Calu3 (cell line): ENCODE measurements at regions not wholly inside any gene's neighbourhood (a gene's known extent, or its start where the extent isn't known, plus 50 kb on each side); places are given as distances from the start of the nearest gene placed in this dataset.
A peak's percentile ranks its signal among the peaks of the same experiment; 100 is the strongest.

Source experiments
- BruUV-seq: library from RNA; stranded (reverse); fragments of 400-500 nt; replicated peaks from 2 replicates; lab custom pipeline; 2021; lab: Mats Ljungman, UMichigan
- CTCF ChIA-PET: fragments of 300-600 bp; sonication (Branson Sonifier 250); formaldehyde crosslinking; loops from one replicate; lab custom pipeline; 2022; ENCODE audit warnings: antibody characterized with exemption; lab: Charles Lee
- DNase-seq: peaks from one replicate; pipeline ENCODE4 v3.0.0; 2022
- H3K27ac Mint-ChIP-seq: one replicate; pipeline ENCODE4 v1.8.0; 2022; ENCODE audit warnings: mixed read lengths; ENCODE audit not compliant: unreplicated experiment
- H3K27me3 Mint-ChIP-seq: one replicate; pipeline ENCODE4 v1.8.0; 2022; ENCODE audit warnings: mixed read lengths; ENCODE audit not compliant: unreplicated experiment
- H3K36me3 Mint-ChIP-seq: one replicate; pipeline ENCODE4 v1.8.0; 2022; ENCODE audit warnings: mild to moderate bottlenecking, moderate library complexity, mixed read lengths; ENCODE audit not compliant: insufficient read depth, unreplicated experiment
- H3K4me1 Mint-ChIP-seq: one replicate; pipeline ENCODE4 v1.8.0; 2022; ENCODE audit warnings: mild to moderate bottlenecking, low read depth, mixed read lengths; ENCODE audit not compliant: unreplicated experiment
- H3K4me3 Mint-ChIP-seq: one replicate; pipeline ENCODE4 v1.8.0; 2022; ENCODE audit warnings: mild to moderate bottlenecking, low read depth, moderate library complexity, mixed read lengths; ENCODE audit not compliant: unreplicated experiment
- H3K9me3 Mint-ChIP-seq: one replicate; pipeline ENCODE4 v1.8.0; 2022; ENCODE audit warnings: low read depth, mixed read lengths; ENCODE audit not compliant: unreplicated experiment
- intact Hi-C: fragments of 100-400 bp; cut with micrococcal nuclease; formaldehyde crosslinking; loops from one replicate; pipeline ENCODE4 v1.10.0; 2022; ENCODE audit not compliant: unreplicated experiment
- TF ChIP-seq, protein P1 (sequence below): fragments of 200-600 bp; IDR thresholded peaks from one replicate; pipeline ENCODE4 v1.8.0; 2022; ENCODE audit warnings: antibody characterized with exemption; ENCODE audit not compliant: unreplicated experiment

DNA sequence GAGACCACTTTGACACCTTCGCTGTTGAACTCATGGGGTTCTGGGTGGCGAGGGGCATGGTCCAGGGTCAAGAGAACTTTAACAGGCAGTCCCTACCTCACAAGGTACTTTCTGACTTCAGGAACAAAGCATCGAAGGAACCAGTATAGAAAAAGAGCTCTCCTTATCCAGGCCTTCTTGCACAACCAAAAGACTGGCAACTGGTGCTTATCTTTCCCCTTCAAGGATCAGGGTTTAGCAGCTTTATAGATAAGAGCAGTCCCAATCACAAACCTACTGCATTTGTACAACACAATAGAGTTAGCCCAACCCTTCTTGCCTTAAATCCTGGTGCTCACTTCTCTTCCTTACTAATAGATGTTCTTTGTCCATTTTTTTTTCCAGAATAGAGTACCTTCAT, 116.3 kb downstream of the SNX5 start:
- H3K36me3 Mint-ChIP-seq, result peaks cover 10% of the 10 kb centered on the region
- no TSS peak for BruUV-seq
- no peak overlapping the region for H3K27ac Mint-ChIP-seq
- H3K4me3 Mint-ChIP-seq, result no peak overlapping the region
- H3K9me3 Mint-ChIP-seq, result no peaks in the 10 kb centered on the region
- no peaks in the 10 kb centered on the region for H3K27me3 Mint-ChIP-seq
- intact Hi-C loops, result no loop called here
- peaks cover 9% of the 10 kb centered on the region for H3K4me1 Mint-ChIP-seq
- TF ChIP-seq, protein P1, sequence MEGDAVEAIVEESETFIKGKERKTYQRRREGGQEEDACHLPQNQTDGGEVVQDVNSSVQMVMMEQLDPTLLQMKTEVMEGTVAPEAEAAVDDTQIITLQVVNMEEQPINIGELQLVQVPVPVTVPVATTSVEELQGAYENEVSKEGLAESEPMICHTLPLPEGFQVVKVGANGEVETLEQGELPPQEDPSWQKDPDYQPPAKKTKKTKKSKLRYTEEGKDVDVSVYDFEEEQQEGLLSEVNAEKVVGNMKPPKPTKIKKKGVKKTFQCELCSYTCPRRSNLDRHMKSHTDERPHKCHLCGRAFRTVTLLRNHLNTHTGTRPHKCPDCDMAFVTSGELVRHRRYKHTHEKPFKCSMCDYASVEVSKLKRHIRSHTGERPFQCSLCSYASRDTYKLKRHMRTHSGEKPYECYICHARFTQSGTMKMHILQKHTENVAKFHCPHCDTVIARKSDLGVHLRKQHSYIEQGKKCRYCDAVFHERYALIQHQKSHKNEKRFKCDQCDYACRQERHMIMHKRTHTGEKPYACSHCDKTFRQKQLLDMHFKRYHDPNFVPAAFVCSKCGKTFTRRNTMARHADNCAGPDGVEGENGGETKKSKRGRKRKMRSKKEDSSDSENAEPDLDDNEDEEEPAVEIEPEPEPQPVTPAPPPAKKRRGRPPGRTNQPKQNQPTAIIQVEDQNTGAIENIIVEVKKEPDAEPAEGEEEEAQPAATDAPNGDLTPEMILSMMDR, result no peak
- no peak for DNase-seq
- CTCF ChIA-PET, result no interaction called here

DNA sequence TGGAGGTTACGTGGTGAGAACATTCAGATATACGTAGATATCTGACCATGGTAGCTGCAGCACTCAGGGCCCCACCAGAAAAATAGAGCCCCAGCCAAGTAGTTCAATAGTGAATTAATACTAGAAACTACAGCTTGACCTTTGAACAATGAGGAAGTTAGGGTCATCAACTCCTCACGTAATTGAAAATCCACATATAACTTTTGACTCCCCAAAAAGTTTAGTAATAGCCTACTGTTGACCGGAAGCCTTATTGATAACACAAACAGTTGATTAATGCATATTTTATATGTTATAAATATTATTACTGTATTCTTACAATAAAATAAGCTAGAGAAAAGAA, 117.9 kb downstream of the SNX5 start:
- no peak for DNase-seq
- H3K9me3 Mint-ChIP-seq, result no peaks in the 10 kb centered on the region
- H3K27ac Mint-ChIP-seq, result no peak overlapping the region
- CTCF ChIA-PET, result no interaction called here
- H3K4me3 Mint-ChIP-seq, result no peak overlapping the region
- peaks cover 9% of the 10 kb centered on the region for H3K4me1 Mint-ChIP-seq
- peaks cover 10% of the 10 kb centered on the region for H3K36me3 Mint-ChIP-seq
- BruUV-seq, result no TSS peak
- intact Hi-C loops, result no loop called here
- no peaks in the 10 kb centered on the region for H3K27me3 Mint-ChIP-seq
- TF ChIP-seq, protein P1, result no peak

DNA sequence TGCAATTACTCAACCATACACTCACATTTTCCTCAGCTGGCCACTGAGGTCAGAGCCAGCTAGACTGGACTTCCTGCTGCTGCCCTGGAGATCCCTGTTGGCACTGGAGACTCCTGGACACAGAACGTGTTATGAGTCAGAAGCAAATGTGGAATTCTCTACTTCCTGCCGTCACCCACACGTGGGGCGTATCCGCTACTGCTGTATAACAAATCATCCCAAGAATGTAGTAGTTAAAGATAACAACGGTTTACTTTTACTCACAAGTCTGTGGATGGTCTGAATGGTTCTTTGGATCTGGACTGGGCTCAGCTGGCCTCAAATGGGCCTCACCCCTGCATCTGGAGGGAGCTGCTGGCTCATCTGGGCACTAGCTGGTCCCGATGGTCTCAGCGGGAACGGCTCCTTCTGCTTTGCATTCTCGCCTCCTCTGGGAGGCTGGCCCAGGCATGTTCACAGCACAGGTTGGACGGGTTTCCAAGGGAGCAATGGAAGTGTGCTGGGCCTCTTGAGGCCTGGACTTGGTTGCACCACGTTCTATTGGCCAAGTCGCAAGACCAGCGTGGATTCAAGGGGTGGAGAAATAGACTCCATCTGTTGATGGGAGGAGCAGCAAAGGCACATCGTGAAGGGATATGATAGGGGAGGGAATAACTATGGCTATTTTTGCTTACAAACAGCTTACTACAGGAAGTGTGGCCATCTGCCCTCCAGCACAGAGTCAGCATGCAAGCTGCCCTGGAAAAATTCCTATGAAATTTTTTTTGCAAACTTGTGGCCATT, 118.5 kb downstream of the SNX5 start:
- TF ChIP-seq, protein P1, result no peak
- Mint-ChIP-seq H3K4me1 (peaks cover 11% of the 10 kb centered on the region), H3K27ac (peak overlapping the region; percentile 63), H3K27me3 (no peaks in the 10 kb centered on the region), H3K36me3 (peaks cover 10% of the 10 kb centered on the region), H3K4me3 (no peak overlapping the region), H3K9me3 (no peaks in the 10 kb centered on the region)
- DNase-seq, result peak; percentile 55
- CTCF ChIA-PET, result interaction anchor here (1.5 kb wide), 1 partner anchor 24 kb away, joined by 3 read pairs; no protein-coding TSS in a partner anchor
- no TSS peak for BruUV-seq
- intact Hi-C loops, result no loop called here

DNA sequence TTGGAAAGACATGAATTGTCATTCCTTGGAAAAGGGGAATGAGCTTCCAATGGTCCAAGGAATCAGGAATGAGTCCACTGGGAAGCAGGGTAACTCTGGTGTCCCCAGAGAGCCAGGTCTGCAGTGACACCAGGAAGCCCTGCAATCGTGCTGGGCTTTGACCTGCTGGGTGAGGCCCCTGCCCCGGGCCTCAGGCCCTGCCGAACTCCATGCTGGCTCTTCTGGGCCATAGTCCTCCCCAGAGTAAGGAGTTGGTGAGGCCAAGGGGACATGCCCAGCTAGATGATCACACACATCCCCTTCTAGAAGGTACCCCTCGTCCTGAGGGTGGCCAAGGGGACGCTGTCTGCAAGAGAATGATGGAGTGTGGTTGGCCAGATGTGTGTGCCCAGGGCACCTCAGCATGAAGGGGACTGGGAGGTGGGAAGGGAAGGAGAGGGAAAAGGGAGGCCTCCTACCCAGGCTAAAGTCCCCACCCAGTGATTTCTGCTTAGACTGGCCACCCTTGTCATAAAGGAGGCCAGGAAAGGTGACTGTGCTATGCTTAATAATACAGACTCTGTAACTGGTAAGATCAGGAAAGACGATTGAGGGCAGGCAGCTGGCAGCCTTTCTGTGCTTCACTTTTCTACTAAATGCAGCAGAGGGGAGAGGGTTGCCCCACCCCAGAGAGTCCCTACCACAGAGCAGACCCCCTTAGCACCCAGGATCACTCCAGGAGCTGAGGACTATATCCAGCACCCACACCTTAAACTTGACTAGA, 119.3 kb downstream of the SNX5 start:
- TF ChIP-seq, protein P1, result no peak
- intact Hi-C loops, result no loop called here
- peaks cover 8% of the 10 kb centered on the region for H3K36me3 Mint-ChIP-seq
- peaks cover 3% of the 10 kb centered on the region for H3K9me3 Mint-ChIP-seq
- no peaks in the 10 kb centered on the region for H3K27me3 Mint-ChIP-seq
- DNase-seq, result no peak
- CTCF ChIA-PET, result interaction anchor here (1.5 kb wide), 1 partner anchor 25 kb away, joined by 3 read pairs; no protein-coding TSS in a partner anchor
- peak overlapping the region; percentile 63 for H3K27ac Mint-ChIP-seq
- BruUV-seq, result no TSS peak
- no peak overlapping the region for H3K4me3 Mint-ChIP-seq
- peaks cover 16% of the 10 kb centered on the region for H3K4me1 Mint-ChIP-seq
